PC-3 (cell line): ENCODE measurements at regions not wholly inside any gene's neighbourhood (a gene's known extent, or its start where the extent isn't known, plus 50 kb on each side); places are given as distances from the start of the nearest gene placed in this dataset.

Experiments
- CTCF ChIP-seq: fragments of 300-600 bp; sonication (generic); conservative IDR thresholded peaks from 2 replicates; pipeline ENCODE4 v1.5.1; 2017; ENCODE audit warnings: antibody characterized with exemption, low read depth, mild to moderate bottlenecking, low read length
- EZH2 ChIP-seq: fragments of 300-600 bp; sonication (generic); IDR thresholded peaks from one replicate; pipeline ENCODE4 v1.6.1; 2017; ENCODE audit warnings: antibody characterized with exemption, mild to moderate bottlenecking, low read length; ENCODE audit not compliant: unreplicated experiment
- EZH2phosphoT487 ChIP-seq: fragments of 300-600 bp; sonication (generic); IDR thresholded peaks from 2 replicates; pipeline ENCODE4 v1.6.1; 2018; ENCODE audit warnings: mild to moderate bottlenecking, antibody characterized with exemption, low read length, borderline replicate concordance

GRCh38 chr11:127491589-127491988 lies 491.0 kb upstream of the KIRREL3 start:
- no peak for TF ChIP-seq CTCF
- TF ChIP-seq EZH2: no peak
- no peak for TF ChIP-seq EZH2phosphoT487
